T-helper 22 cell (primary cell): ENCODE measurements at regions not wholly inside any gene's neighbourhood (a gene's known extent, or its start where the extent isn't known, plus 50 kb on each side); places are given as distances from the start of the nearest gene placed in this dataset.

Source experiments
- DNase-seq: peaks from one replicate; pipeline ENCODE4 v3.0.0-alpha.2; 2020; ENCODE audit warnings: low read depth

DNA sequence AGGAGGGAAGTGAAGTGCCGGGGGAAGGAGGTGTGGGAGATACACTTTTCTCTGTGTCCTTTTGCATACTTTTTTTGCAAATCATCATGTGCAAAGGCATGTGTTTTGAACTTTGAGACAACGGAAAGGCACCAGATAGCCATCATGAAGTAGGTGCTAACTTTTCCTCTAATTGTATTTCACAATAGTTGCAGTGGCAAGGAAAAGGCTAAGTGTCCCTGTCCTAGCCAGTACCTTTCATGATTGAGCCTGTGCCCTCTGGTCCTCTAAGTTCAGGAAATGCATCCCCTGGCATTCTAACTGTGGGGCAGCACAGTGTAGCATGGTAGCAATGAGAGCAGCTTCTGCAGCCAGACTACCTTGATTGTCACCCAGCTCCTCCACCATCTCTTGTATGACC, 186.2 kb downstream of the ADSS2 start:
- DNase-seq = no peak

DNA sequence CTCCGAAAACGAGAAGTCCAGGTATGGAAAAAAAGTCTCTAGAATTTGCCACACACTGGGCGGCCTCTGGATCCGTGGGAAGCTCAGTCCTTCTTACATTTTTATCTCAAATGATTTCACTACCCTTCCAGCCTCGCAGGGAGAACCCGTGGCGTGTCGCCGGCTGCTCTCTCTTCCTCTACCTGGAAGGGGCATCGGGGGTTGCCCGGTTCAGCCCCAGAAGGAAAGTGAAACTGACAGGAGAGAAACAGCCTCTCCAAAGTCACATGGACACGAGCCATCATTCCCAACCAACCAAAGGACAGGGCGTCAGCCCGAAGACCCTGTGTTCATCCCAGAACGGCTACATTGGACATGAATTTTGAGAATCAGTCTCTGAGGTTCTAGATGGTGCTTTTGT, 182.5 kb downstream of the ADSS2 start:
- DNase-seq = no peak

DNA sequence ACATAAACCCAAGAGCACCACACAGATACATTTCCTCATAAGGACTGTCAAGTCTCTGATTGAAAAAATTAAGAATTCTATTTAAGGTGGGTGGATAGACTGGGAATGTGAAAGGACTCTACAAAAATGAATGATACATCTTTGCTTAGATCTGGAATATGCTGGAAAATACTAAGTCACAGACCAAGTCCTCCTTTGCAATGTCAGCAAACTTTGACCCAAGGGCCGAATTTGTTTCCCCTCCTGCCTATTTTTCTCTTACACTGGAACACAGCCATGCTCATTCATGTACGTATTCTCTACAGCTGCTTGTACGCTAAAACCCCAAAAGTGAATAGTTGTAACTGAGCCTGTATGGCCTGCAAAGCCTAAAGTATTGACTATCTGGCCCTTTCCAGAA, 180.7 kb downstream of the ADSS2 start:
- DNase-seq = no peak

DNA sequence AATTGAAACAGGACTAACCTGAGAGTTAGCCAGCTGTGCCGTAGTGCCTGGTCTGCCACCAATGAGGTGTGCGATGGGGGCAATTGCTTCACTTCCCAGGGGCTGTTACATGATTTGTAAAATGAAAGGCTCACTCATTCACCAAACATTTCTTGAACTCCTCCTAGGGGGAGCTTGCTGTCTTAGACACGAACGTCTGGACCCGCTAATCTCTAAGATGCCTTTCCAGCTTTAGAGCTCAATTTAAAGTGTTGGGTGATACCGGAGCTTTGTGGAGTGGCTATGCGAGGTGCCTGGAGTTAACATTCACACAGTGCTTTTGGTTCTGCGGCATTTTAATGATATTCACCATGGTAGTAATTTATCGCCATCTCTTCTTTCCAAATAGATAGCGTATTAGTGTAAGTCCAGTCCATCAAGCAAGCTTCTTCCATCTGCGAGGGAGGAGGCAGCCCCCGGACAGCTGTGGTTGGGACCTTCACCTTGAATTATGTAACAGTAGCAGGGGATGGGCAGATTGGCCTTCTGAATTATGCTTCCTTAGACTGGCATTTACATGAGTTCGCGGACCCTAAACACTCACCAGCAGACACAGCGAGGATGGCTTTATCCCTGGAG, 179.9 kb downstream of the ADSS2 start:
- DNase-seq = no peak

DNA sequence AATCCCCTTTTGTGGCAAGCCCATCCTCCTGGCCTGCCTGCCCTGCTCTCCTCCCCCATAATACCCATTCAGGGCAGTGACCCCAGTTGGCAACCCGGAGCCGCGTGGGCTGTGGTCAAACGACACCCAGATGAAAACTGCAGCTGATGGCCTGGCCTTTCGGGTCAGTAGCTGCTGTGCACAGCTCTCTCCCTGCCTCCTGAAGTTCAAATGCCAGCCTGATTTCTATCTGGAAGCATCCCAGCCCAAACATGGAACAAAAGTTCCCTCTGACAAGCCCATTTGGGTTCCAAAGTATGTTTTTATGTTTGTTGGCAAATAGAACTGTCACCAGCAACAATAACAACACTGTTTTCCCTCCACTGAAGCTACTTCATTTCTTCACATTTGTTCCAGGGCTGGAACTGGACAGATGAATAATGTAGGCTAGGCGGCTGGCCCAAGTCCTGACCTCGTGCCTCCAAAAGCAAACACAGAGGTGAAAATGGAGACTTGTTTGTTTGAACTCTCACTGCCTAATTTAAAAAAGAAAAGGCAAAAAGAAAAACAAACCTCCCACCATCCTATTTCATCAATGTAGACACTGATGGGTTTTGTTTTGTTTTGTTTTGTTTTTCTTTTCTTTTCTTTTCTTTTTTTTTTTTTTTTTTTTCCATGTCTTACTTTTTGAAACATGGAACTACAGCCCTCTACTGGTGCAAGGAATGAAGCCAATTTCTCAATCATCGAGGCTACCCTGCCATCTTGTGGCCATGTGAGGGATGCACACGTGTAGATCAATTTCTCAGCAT, 179.0 kb downstream of the ADSS2 start:
- DNase-seq = peak; percentile 24

DNA sequence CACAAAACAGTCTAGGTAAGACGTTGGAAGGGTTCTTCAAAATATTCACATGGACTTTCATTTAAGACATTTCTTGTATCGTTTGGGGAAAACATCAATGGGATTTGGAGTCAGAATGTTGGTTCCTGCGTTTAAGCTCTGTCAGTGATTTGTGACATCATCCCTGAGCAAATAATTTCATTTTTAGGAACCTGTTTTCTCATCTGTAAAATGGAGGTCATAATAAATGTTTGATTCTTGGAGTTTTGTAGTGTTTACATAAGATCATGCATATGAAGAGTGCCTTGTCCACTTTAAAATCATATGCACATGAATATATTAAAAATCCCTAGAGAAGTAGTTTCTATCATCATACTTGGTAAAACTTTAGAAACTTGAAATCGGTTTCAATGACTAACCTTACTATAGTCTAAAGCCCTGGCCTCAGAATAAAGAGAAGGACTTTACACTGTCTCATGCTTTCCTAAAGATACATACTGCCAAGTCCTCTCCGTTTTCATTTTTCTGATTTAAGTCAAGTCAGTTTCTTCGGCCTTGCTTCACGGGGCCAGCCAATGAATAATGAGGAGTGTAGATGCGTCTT, 178.4 kb downstream of the ADSS2 start:
- no peak for DNase-seq

DNA sequence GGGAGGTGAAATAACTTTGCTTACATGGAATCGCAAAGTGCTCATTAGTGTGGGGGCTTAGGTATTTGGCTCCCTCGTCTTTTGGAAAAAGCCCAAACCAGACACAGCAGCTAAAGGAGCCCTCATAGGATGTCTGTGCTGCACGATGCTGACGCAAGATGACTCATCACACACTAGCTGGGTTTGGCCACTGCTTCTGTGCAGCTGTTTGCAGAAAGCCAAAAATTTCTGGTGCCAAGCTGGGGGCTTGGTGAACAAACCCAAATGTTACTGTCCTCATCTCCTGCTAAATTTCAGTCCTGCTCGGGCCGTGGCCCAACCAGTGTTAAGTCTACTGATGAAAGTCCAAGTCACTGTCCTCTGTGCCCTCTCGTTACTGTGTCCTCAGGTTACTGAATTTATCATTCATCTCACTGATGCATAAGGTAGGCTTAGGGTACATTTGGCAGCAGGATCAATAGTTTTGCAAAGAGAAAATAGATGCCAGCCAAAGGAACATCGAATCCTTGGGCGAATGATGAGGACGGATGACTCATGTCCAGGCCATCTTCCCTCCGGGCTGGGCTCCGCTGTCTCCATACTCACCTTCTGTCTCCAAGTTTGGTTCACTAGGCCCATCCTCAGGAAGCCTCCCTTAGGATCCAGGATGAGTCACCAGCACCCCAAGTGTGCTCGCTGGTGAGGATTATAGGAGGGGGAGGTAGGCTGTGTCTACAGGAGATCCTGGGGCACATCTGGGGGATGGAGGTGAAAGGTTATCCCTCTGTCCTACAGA, 177.7 kb downstream of the ADSS2 start:
- DNase-seq = no peak

DNA sequence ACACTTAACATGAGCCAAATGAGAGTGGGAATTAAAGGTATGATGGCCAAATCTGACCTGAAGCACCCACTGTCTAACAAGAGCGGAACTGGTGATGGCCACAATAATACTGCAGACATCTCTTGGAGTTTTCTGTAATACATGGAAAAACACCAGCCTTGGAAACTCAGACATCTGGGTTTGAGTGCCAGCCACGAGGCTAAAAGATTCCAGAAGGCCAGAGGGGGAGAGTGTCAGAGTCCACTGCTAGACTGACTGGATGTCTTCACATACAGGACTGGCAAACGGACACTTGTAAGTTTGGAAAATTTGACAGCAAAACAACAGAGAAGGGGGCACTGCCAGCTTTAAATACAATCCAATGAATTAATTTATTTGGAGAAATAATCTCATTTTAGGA, 175.1 kb downstream of the ADSS2 start:
- DNase-seq = no peak

DNA sequence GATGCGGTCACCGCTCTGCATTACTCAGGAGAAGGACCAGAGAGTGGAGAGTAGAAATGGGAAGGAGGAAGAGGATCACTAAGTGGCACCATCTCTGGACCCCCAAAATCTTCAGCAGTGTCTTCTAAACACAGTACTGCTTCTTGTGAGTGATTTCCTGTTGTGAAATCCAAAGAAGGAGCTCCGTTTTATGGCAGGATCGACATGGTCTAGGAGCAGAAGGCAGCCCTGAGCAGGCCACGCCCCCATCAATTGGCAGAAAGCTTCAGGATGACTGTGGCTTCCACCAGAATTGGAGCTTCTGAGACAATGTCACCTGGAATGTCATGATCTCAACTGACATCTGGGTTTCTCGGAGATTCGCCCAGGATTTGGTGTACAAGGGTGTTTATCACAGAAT, 171.5 kb downstream of the ADSS2 start:
- no peak for DNase-seq

DNA sequence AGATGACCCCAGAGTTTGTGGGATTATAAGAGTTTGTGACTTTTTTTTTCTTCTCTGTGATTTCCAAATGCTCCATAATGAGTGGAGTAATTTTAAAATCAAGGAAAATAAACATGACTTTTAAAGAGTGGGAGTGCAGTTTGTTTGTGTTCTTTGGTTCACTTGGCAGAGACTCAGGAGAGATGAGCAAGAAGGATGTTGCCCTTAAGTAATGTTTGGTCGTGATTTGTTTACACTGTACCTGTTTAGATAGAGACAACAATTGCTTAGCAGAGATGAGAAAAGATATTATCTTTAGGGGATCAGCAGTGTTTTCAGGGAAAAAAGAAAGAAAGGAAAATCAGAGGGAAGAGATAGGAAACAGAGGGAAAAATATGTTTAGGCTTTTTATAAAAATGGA, 170.8 kb downstream of the ADSS2 start:
- DNase-seq = no peak

DNA sequence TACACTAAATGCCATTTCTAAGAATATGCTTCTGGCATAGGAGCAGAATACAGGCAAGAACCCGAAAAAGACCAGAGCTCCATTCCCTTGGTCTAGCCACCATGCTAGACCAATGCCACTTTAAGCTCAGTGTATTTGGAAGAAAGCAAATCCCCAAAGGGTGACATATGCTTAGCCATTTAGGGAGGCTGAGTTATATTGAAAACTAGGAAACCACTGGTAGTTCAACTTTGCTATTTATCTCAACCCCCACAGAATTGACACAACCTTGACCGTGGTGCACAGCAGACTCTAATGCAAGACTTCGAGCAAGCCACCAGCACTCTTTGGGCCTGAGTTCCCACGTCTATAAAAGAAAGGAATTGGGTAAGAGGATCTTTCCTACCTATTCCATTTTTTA, 167.9 kb downstream of the ADSS2 start:
- DNase-seq = no peak

DNA sequence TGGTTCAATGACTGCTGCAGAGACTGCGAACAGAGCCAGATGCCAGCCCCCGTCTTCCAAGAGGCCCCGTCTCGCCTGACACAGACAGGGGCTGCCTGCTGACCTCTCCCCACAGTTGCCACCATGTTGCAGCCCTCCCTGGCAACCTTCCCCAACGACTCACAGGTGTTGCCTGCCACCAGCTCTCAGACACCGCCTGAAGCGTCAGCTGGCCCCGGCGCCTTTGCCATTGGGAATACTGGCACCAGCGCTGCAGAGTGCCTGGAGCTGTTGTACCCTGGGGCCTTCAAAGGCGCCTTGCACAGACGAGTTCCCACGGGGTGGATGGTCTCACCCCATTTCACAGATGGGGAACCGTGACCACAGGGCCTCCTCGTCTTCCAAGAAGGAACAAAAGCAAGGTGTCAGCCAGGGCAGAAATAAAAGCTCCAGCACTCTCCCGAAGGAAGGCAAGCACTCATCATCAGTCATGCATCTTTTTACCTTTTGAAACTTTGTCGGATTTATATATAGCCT, 167.0 kb downstream of the ADSS2 start:
- no peak for DNase-seq

DNA sequence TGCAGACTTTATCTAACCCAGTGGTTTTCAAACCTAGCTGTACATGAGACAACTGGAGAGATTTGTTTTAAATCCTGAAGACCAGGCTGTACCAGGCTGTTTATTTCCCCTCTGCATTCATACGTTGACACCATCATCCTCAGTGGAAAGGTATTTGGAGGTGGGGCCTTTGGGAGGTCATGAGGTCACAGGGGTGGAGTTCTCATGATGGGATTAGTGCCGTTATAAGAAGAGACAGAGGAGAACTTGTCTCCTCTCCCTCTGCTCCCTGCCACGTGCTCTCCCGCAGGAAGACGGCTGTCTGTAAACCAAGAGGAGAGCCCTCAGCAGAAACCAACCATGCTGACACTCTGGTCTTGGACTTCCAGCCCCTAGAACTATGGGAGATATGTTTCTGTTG, 165.4 kb downstream of the ADSS2 start:
- no peak for DNase-seq

DNA sequence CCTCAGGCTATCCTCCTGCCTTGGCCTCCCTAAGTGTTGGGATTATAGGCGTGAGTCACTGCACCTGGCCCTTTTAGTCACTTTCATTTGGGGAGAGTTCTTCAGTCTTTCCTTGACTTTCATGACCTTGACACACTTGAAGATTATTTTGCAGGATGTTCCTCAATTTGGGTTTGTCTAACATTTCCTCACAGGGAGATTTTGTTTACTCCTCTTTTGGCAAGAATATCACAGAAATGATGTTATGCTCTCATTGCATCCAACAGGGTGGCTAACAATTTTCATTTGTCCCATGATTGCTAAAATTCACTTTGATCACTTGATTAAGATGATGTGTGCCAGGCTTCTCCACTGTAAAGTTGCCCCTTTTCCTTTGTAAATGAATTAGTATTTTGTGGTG, 164.0 kb downstream of the ADSS2 start:
- no peak for DNase-seq

DNA sequence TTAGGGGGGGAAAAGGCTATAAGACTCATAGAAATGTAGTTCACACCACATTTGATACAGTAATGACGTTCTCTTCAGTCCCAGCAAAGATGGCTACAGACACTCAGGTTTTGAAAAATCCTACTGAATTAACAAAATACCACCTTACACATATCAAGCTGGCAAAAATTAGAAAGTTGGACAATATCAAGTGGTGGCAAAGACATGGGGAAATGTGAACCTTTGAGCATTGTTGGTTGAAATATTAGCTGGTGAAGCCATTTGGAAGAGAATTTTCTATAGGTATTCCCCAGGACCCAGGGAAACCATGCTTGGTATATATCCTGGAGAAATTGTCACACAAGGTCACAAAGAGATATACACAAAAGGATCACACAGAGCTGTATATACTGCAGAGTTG, 163.0 kb downstream of the ADSS2 start:
- no peak for DNase-seq

DNA sequence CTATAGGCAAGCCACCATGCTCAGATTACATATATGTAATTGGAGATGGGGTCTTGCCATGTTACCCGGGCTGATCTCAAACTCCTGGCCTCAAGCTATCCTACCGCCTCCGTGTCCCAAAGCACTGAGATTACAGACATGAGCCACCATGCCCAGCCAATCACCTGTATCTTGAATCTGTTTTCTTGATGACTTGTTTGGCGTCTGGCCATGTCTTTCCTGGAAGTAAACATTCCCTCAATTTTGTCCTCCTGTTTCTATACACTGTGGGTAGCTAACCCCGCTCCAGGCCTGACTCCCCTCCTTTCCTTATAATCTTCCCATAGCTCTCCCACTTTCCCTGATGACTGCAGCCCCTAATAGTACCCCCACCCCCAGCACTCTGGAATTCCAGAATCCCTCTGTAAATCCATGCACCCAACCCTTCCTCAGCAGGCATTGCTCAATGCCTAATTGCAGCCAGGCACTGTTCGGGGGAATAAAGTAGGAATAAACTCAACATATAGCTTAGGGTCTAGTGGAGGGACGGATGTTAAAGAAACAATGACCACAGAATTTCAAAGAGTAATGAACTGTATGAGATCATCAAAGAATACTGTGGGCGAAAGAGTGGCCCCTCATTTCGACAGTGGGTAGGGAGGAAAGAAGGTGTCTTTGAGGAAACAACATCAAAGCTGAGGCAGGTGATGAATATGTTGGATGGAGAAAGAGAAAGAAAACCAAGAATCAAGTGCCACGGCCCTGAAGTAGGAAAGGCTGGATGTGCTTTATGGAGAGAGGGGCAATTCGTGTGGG, 161.5 kb downstream of the ADSS2 start:
- DNase-seq = no peak

DNA sequence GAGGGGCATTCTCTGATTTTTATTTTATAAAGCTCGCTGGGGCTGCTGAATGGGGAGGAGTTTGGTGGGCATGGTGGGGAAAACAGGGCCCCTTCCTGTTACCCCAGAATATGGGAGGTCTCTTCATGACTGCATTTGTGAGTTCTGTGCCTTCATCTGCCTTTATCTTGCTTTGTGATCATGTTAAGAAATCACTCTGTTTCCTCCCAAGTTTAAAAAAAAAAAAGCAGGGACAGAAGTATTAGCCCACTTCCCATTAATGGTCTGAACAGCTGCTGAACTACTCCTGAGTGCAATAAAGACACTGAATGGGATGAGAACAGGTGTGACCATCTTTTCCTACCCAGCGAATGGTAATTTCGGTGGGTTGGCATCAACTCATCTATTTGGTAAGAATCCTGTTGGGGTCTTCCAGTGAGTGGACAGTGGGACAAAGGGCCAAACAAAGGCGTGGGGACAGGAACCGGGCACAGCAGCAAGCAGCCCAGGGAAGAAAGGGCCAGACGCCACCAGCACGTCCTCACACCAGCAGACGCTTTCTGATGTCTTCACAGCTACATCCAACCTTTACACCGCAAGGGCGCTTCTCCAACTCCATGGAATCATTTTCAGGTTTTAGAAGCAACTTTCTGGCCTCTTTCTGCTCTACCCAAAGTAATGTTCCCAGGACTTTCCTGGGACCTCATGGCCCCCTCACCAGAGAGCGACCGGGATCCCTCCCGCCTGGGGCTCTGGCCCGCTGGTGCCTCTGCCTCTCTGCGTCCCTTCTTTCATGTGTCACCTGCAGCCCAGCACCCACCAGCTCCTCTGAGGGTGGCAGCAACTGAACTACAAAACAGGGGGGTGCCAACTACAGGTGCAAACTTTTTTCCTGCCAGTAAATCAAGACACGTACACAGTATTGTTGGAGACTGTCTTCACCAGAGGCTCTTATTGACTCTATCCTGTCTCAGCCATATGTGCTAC, 160.2 kb downstream of the ADSS2 start:
- no peak for DNase-seq

DNA sequence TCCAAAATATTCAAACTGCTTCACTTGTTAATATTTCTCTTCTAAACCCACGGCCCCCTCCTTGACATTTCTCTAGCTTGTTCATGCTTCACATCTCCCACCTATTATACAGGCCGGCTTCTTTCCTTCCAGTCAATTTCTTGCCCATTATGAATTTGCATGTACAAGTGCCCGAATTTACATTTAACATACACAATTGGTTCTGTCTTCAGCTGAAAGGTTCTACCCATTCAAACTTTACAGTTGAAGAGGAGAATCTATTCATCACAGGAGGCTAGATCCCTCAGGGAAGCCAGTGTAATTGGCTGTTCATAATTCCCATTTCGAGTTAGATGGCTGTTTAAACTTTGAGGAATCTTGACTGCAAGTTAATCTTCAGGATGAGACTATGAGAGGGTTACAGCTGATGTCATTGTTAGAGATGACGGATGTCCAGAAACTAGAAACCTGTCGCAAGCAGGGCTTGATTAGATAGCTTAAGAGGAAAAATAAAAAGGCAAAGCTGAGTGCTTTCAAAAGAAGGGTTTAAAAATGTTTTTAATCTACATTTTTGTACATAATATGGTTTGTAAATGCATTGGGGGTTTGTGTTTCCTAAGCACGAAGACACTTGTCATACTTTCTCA, 157.0 kb downstream of the ADSS2 start:
- no peak for DNase-seq

DNA sequence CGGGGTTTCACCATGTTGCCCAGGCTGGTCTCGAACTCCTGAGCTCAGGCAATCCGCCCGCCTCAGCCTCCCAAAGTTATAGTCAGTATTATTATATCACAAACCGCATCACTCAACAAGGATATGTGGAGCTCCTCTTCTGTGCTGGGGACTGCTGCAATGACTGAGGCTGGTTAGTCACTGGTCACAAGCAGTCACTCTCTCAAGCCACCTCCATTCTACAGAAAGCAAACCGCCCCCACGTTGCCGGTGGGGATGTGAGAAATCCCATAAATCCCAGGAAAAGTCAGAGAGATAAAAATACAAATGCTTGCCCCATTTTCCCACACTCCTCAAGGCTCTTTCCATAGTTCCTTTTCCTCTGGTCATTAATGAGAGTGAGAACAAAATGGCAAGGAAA, 155.7 kb downstream of the ADSS2 start:
- no peak for DNase-seq

DNA sequence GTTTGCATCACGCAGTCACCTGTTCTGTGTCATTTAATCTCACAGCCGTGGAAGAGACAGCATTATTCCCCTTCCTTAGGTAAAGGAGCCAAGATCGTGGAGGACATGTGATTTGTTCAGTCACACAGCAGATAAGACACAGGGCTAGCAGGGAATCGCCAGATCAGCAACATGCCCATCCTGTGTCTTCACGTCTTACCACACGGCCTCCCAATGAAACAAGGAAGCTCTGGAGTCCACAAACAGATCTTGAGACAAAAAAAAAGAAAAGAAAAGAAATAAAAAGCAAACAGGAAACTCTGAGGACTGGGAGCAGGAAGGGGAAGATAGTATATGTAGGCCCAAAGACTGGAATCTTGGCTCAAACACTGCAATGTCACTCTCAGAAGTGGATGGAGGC, 155.3 kb downstream of the ADSS2 start:
- DNase-seq = no peak
